Endothelial cell of umbilical vein (primary cell): ENCODE measurements at regions not wholly inside any gene's neighbourhood (a gene's known extent, or its start where the extent isn't known, plus 50 kb on each side); places are given as distances from the start of the nearest gene placed in this dataset.

Experiments used
- BruUV-seq: library from RNA; stranded (reverse); fragments of 400-500 nt; replicated peaks from 2 replicates; lab custom pipeline; 2021; lab: Mats Ljungman, UMichigan
- CTCF ChIA-PET: fragments of 300-600, 350-600 bp; sonication (Branson Sonifier 250); formaldehyde crosslinking; loops from one replicate; lab custom pipeline; 2021; ENCODE audit warnings: antibody characterized with exemption, inconsistent platforms; lab: Charles Lee
- POLR2A ChIA-PET: fragments of 300-600, 350-600 bp; sonication (Branson Sonifier 250); formaldehyde crosslinking; loops from one replicate; lab custom pipeline; 2021; ENCODE audit warnings: antibody characterized with exemption, inconsistent platforms; lab: Charles Lee
- DNase-seq: peaks from one replicate; pipeline ENCODE4 v3.0.0-alpha.2; 2011; ENCODE audit warnings: low read depth, low spot score
- FAIRE-seq: peaks from 2 replicates; lab custom pipeline; 2011; peaks lifted over from hg19 to GRCh38; lab: Jason Lieb, UNC
- H2AFZ ChIP-seq: 2 replicates; pipeline ENCODE4 v1.6.0; 2012; ENCODE audit warnings: low read depth, low read length, control low read depth, inconsistent platforms
- H3K27ac ChIP-seq: 2 replicates; pipeline ENCODE4 v1.5.1; 2011; ENCODE audit warnings: low read depth, mild to moderate bottlenecking, control low read depth, low read length, moderate library complexity; ENCODE audit not compliant: insufficient read depth
- H3K27me3 ChIP-seq, 2 experiments: 2 replicates each; pipeline versions ENCODE4 v1.6.0 to v1.6.1; 2011; ENCODE audit warnings: low read length in 2 of 2, mixed read lengths in 1 of 2; ENCODE audit not compliant: control insufficient read depth in 2 of 2, insufficient read depth in 2 of 2
- H3K36me3 ChIP-seq, 2 experiments: 2 replicates in 1 of 2; 3 replicates in 1 of 2; pipeline ENCODE4 v1.5.1; 2011; ENCODE audit warnings: low read length in 2 of 2, mild to moderate bottlenecking in 1 of 2, moderate library complexity in 1 of 2; ENCODE audit not compliant: control insufficient read depth in 2 of 2, insufficient read depth in 2 of 2; ENCODE audit errors: extremely low read depth in 1 of 2
- H3K4me1 ChIP-seq: 3 replicates; pipeline ENCODE4 v1.5.1; 2011; ENCODE audit warnings: mild to moderate bottlenecking, low read length; ENCODE audit not compliant: control insufficient read depth, insufficient read depth; ENCODE audit errors: extremely low read depth
- H3K4me2 ChIP-seq: 2 replicates; pipeline ENCODE4 v1.6.1; 2011; ENCODE audit warnings: low read length, control low read depth, mixed read lengths; ENCODE audit not compliant: insufficient read depth
- H3K4me3 ChIP-seq, 3 experiments: fragments of 200-600 bp in 1 of 3; sonication (generic), shearing (Covaris generic) in 1 of 3; replicated peaks in 1 of 3; 2 replicates each; pipeline ENCODE4 v1.5.1; 2011 to 2016; ENCODE audit warnings: control low read depth in 3 of 3, low read length in 3 of 3, mild to moderate bottlenecking in 2 of 3, inconsistent platforms in 1 of 3, low read depth in 1 of 3, moderate library complexity in 1 of 3; ENCODE audit not compliant: insufficient read depth in 1 of 3
- H3K79me2 ChIP-seq: 2 replicates; pipeline ENCODE4 v1.6.0; 2012; ENCODE audit warnings: low read length, inconsistent platforms; ENCODE audit not compliant: control insufficient read depth, insufficient read depth
- H3K9ac ChIP-seq: replicated peaks from 2 replicates; pipeline ENCODE3; 2011; ENCODE audit warnings: low read length, control low read depth; ENCODE audit not compliant: insufficient read depth; ENCODE audit errors: extremely low read depth
- H3K9me1 ChIP-seq: replicated peaks from 3 replicates; pipeline ENCODE4 v1.6.0; 2011; ENCODE audit warnings: mild to moderate bottlenecking, low read length; ENCODE audit not compliant: control insufficient read depth, insufficient read depth; ENCODE audit errors: extremely low read depth
- H3K9me3 ChIP-seq: replicated peaks from 2 replicates; pipeline ENCODE4 v1.5.1; 2012; ENCODE audit warnings: low read length, inconsistent platforms; ENCODE audit not compliant: control insufficient read depth, insufficient read depth
- H4K20me1 ChIP-seq: replicated peaks from 2 replicates; pipeline ENCODE3; 2011; ENCODE audit warnings: mild to moderate bottlenecking, low read length; ENCODE audit not compliant: control insufficient read depth, insufficient read depth; ENCODE audit errors: extremely low read depth
- CTCF ChIP-seq, 2 donors: IDR thresholded peaks; 1 replicate in 1 of 2; 2 replicates in 1 of 2; pipeline ENCODE4 v1.5.1; 2011; ENCODE audit warnings: low read length in 2 of 2, mild to moderate bottlenecking in 2 of 2, moderate library complexity in 2 of 2, control low read depth in 1 of 2, inconsistent platforms in 1 of 2, low read depth in 1 of 2; ENCODE audit not compliant: insufficient read depth in 1 of 2; ENCODE audit errors: extremely low read depth in 1 of 2
- EZH2 ChIP-seq: IDR thresholded peaks from 2 replicates; pipeline ENCODE4 v1.6.1; 2012; ENCODE audit warnings: borderline replicate concordance, low read depth, mild to moderate bottlenecking, moderate library complexity, low read length, inconsistent platforms; ENCODE audit not compliant: severe bottlenecking
- FOS ChIP-seq: IDR thresholded peaks from 2 replicates; pipeline ENCODE4 v1.6.1; 2011; ENCODE audit warnings: mild to moderate bottlenecking, low read length, moderate library complexity, borderline replicate concordance; ENCODE audit not compliant: insufficient read depth
- GATA2 ChIP-seq: IDR thresholded peaks from 2 replicates; pipeline ENCODE4 v1.7.0; 2011; ENCODE audit warnings: low read depth, mild to moderate bottlenecking, moderate library complexity, mixed read lengths, low read length; ENCODE audit not compliant: insufficient read length, insufficient read depth
- MAX ChIP-seq: IDR thresholded peaks from 2 replicates; pipeline ENCODE4 v1.6.1; 2011; ENCODE audit not compliant: insufficient read depth, insufficient read length
- POLR2A ChIP-seq: IDR thresholded peaks from 2 replicates; pipeline ENCODE4 v1.6.1; 2012; ENCODE audit warnings: low read depth, mild to moderate bottlenecking, control low read depth, low read length
- POLR2AphosphoS5 ChIP-seq: IDR thresholded peaks from 2 replicates; pipeline ENCODE4 v1.6.1; 2012; ENCODE audit warnings: low read depth, mild to moderate bottlenecking, control low read depth, low read length, moderate library complexity; ENCODE audit not compliant: insufficient read depth
- dilution Hi-C: fragments of 300-500 bp; cut with MboI; formaldehyde crosslinking; loops from one replicate; pipeline ENCODE4 v1.15.0; 2019; ENCODE audit warnings: low sequenced_read_pairs; ENCODE audit not compliant: extremely low pct_ligation_motif_present
- intact Hi-C: fragments of 100-400 bp; cut with micrococcal nuclease; formaldehyde crosslinking; loops from one replicate; pipeline ENCODE4 v1.10.0; 2022

GRCh38 chr2:7096726-7097352 lies 179.6 kb downstream of the RNF144A start:
- Histone ChIP-seq H3K4me1 (no peaks in the 10 kb centered on the region), H2AFZ (no peak overlapping the region), H3K36me3 (no peaks in the 10 kb centered on the region), H3K4me2 (no peak overlapping the region), H3K4me3 (no peak overlapping the region), H3K9ac (no peak overlapping the region), H3K9me3 (no peaks in the 10 kb centered on the region), H3K79me2 (no peaks in the 10 kb centered on the region), H3K27ac (no peak overlapping the region), H3K9me1 (no peaks in the 10 kb centered on the region), H4K20me1 (no peaks in the 10 kb centered on the region), H3K27me3 (no peaks in the 10 kb centered on the region)
- CTCF ChIA-PET, result interaction anchor here (0.8 to 3.2 kb wide), 11 partner anchors 11 to 1777 kb away, joined by 3 to 15 read pairs (median 3); partner anchors contain the start of gene ID2
- FAIRE-seq, result no peak
- no peak for DNase-seq
- dilution Hi-C loops (no loop called here), intact Hi-C loops (loop anchor here (1.0 kb wide), 2 partner anchors 330 to 1588 kb away; no protein-coding TSS in a partner anchor)
- no peak for TF ChIP-seq CTCF (IDR thresholded peaks at IDR 0.05; ENCODE audit: extremely low read depth in 1 of 2, insufficient read depth in 1 of 2, low read depth in 1 of 2, low read length in 2 of 2)
- no peak for TF ChIP-seq POLR2AphosphoS5
- TF ChIP-seq MAX, result no peak
- TF ChIP-seq FOS, result no peak
- TF ChIP-seq POLR2A, result no peak
- no peak for TF ChIP-seq GATA2
- no peak for TF ChIP-seq EZH2
- POLR2A ChIA-PET, result no interaction called here
- no TSS peak for BruUV-seq
